ENCODE measurements at regions not wholly inside any gene's neighbourhood (a gene's known extent, or its start where the extent isn't known, plus 50 kb on each side); places are given as distances from the start of the nearest gene placed in this dataset.

- TF ChIP-seq POLR2AphosphoS5 (IDR thresholded peaks at IDR 0.05; ENCODE audit: low read depth) (no peak), CTCF (conservative IDR thresholded peaks at IDR 0.05; ENCODE audit: low read depth in 2 of 2) (no peak), REST (IDR thresholded peaks at IDR 0.05; ENCODE audit: unreplicated experiment) (no peak), CREB1 (CRISPR knock-in tag; IDR thresholded peaks at IDR 0.05; ENCODE audit: low read depth) (no peak), EZH2 (IDR thresholded peaks at IDR 0.05; ENCODE audit: low read depth, unreplicated experiment) (no peak), EZH2phosphoT487 (IDR thresholded peaks at IDR 0.05; ENCODE audit: unreplicated experiment) (no peak), STAT1 (IDR thresholded peaks at IDR 0.05; ENCODE audit: unreplicated experiment) (no peak), ZNF462 (CRISPR knock-in tag; IDR thresholded peaks at IDR 0.05) (no peak), JUNB (IDR thresholded peaks at IDR 0.05; ENCODE audit: unreplicated experiment) (no peak), ZNF114 (CRISPR knock-in tag; IDR thresholded peaks at IDR 0.05) (no peak), ETS1 (IDR thresholded peaks at IDR 0.05) (no peak), NANOG (IDR thresholded peaks at IDR 0.05; ENCODE audit: borderline replicate concordance) (no peak), ZNF331 (CRISPR knock-in tag; IDR thresholded peaks at IDR 0.05; ENCODE audit: low read depth) (no peak)
These were observed 235.4 kb upstream of the FGF13 start for GRCh38 chrX:138946926-138947325.
